ENCODE measurements at regions not wholly inside any gene's neighbourhood (a gene's known extent, or its start where the extent isn't known, plus 50 kb on each side); places are given as distances from the start of the nearest gene placed in this dataset.

GRCh38 chrY:13066372-13066771 is 161.7 kb downstream of the DDX3Y start (continued):
- TF ChIP-seq SIN3A (conservative IDR thresholded peaks at IDR 0.05 in 1 of 2, IDR thresholded peaks at IDR 0.05 in 1 of 2; ENCODE audit: low read depth in 1 of 2, low read length in 2 of 2): no peak
- no peak for TF ChIP-seq PHF8 (conservative IDR thresholded peaks at IDR 0.05; ENCODE audit: low read depth, low read length)
- TF ChIP-seq KDM4A (IDR thresholded peaks at IDR 0.05; ENCODE audit: low read depth, low read length, severe bottlenecking): no peak
- no peak for TF ChIP-seq CTBP2 (IDR thresholded peaks at IDR 0.05; ENCODE audit: borderline replicate concordance, insufficient read depth, insufficient read length, low read length)
- TF ChIP-seq RXRA (IDR thresholded peaks at IDR 0.05; ENCODE audit: insufficient read depth, low read depth, low read length): no peak
- TF ChIP-seq RBBP5 (IDR thresholded peaks at IDR 0.05; ENCODE audit: borderline replicate concordance, low read depth, low read length): no peak
- TF ChIP-seq ASH2L (IDR thresholded peaks at IDR 0.05; ENCODE audit: low read length): no peak
